ENCODE measurements at regions not wholly inside any gene's neighbourhood (a gene's known extent, or its start where the extent isn't known, plus 50 kb on each side); places are given as distances from the start of the nearest gene placed in this dataset.

DNA sequence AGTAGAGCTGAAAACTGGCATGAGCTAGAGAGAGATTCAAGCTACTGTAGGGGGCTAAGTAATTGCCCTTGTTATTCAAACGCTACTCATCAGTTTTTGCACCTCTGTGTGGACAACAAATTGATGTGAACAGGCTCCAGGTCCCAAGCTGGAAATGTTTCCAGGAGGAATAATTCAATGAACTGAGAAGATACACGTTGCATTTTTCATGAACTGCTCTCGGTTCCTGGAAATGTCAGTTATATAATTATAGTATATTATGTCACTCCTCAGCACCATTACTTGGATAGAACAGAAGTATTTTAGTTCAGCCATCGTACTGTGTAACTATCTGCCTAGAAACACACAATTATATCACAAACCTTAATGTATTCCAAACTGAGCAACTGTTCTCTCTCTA is 65.9 kb upstream of the A1CF start:
- TF ChIP-seq, protein P1, sequence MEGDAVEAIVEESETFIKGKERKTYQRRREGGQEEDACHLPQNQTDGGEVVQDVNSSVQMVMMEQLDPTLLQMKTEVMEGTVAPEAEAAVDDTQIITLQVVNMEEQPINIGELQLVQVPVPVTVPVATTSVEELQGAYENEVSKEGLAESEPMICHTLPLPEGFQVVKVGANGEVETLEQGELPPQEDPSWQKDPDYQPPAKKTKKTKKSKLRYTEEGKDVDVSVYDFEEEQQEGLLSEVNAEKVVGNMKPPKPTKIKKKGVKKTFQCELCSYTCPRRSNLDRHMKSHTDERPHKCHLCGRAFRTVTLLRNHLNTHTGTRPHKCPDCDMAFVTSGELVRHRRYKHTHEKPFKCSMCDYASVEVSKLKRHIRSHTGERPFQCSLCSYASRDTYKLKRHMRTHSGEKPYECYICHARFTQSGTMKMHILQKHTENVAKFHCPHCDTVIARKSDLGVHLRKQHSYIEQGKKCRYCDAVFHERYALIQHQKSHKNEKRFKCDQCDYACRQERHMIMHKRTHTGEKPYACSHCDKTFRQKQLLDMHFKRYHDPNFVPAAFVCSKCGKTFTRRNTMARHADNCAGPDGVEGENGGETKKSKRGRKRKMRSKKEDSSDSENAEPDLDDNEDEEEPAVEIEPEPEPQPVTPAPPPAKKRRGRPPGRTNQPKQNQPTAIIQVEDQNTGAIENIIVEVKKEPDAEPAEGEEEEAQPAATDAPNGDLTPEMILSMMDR (IDR thresholded peaks at IDR 0.05): no peak
- no peak for TF ChIP-seq POLR2A (IDR thresholded peaks at IDR 0.05)

Data from sigmoid colon (tissue), 3 donors.